ENCODE measurements at regions not wholly inside any gene's neighbourhood (a gene's known extent, or its start where the extent isn't known, plus 50 kb on each side); places are given as distances from the start of the nearest gene placed in this dataset.

DNA sequence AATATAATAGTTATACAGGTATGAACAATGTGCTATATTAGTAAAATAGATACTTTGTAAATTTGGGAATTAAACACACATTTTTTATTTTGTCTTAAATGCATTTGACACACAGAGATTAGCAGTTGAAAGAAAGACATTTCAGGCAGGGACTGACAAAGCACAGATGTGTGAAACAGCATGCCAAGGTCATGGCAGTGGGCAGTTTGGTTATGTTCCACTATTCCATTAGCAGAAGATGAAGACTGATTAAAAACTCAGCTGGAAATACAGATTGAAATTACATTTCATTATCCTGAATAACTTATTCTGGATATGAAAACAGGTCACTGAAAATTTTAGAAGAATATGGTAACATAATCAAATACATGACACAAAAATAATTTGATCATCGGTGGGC is 669.8 kb upstream of the LRFN5 start:
- TF ChIP-seq, protein P1, sequence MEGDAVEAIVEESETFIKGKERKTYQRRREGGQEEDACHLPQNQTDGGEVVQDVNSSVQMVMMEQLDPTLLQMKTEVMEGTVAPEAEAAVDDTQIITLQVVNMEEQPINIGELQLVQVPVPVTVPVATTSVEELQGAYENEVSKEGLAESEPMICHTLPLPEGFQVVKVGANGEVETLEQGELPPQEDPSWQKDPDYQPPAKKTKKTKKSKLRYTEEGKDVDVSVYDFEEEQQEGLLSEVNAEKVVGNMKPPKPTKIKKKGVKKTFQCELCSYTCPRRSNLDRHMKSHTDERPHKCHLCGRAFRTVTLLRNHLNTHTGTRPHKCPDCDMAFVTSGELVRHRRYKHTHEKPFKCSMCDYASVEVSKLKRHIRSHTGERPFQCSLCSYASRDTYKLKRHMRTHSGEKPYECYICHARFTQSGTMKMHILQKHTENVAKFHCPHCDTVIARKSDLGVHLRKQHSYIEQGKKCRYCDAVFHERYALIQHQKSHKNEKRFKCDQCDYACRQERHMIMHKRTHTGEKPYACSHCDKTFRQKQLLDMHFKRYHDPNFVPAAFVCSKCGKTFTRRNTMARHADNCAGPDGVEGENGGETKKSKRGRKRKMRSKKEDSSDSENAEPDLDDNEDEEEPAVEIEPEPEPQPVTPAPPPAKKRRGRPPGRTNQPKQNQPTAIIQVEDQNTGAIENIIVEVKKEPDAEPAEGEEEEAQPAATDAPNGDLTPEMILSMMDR (conservative IDR thresholded peaks at IDR 0.05), result no peak
- Histone ChIP-seq H2BK120ac (ENCODE audit: low read depth, low read length, poor library complexity, severe bottlenecking) (no peak overlapping the region), H3K56ac (ENCODE audit: insufficient read length, low read depth, low read length) (no peak overlapping the region), H2BK15ac (ENCODE audit: low read depth, low read length) (no peak overlapping the region), H2BK5ac (ENCODE audit: insufficient read length, low read length) (no peak overlapping the region), H3K4me1 (ENCODE audit: insufficient read depth, low read length) (no peaks in the 10 kb centered on the region), H3K4ac (ENCODE audit: low read depth, low read length) (no peak overlapping the region), H2AFZ (ENCODE audit: low read length) (no peak overlapping the region), H2AK5ac (ENCODE audit: insufficient read length, low read length) (no peak overlapping the region), H3K27ac (ENCODE audit: insufficient read length, low read depth, low read length) (no peak overlapping the region), H3K14ac (ENCODE audit: insufficient read depth, low read length) (no peak overlapping the region), H3T11ph (ENCODE audit: low read length) (no peak overlapping the region), H2BK20ac (ENCODE audit: low read depth, low read length, poor library complexity, severe bottlenecking) (no peak overlapping the region), H4K91ac (ENCODE audit: insufficient read length, low read depth, low read length) (no peak overlapping the region), H3K23me2 (ENCODE audit: insufficient read length, low read depth, low read length, poor library complexity, severe bottlenecking) (no peaks in the 10 kb centered on the region), H4K8ac (replicated peaks; ENCODE audit: insufficient read length, low read depth, low read length) (no peak overlapping the region), H4K5ac (ENCODE audit: insufficient read length, low read depth, low read length) (no peak overlapping the region), H3K79me2 (ENCODE audit: insufficient read depth, low read length) (no peaks in the 10 kb centered on the region), H3K9me3 (ENCODE audit: control insufficient read depth, low read depth, low read length) (no peaks in the 10 kb centered on the region), H2BK12ac (ENCODE audit: insufficient read length, low read depth, low read length) (no peak overlapping the region), H4K20me1 (ENCODE audit: control insufficient read depth, insufficient read depth, insufficient read length) (no peaks in the 10 kb centered on the region), H3K79me1 (ENCODE audit: insufficient read depth, low read depth, low read length, poor library complexity, severe bottlenecking) (no peaks in the 10 kb centered on the region), H3K18ac (ENCODE audit: insufficient read length, low read depth, low read length) (no peak overlapping the region), H3K23ac (ENCODE audit: insufficient read length, low read depth, low read length) (no peak overlapping the region), H3K27me3 (ENCODE audit: insufficient read depth, low read length) (no peaks in the 10 kb centered on the region), H3K9ac (ENCODE audit: extremely low read depth, insufficient read length, low read length) (no peak overlapping the region), H3K4me2 (ENCODE audit: insufficient read depth, insufficient read length, low read length) (no peak overlapping the region)
- H3K4me3 Mint-ChIP-seq, result no peak overlapping the region
- WGBS (ENCODE audit: extremely low coverage, insufficient read length, low lambda C conversion rate), result no CpG with 5 or more reads among the region's 1 CpG
- no peaks in the 10 kb centered on the region for H3K27me3 Mint-ChIP-seq (ENCODE audit: low read depth)
- no peak overlapping the region for H3K27ac Mint-ChIP-seq
- H3K9me3 Mint-ChIP-seq, result no peaks in the 10 kb centered on the region; a peak in 1 of 5 replicates
- no peak for DNase-seq
- H3K4me1 Mint-ChIP-seq, result no peaks in the 10 kb centered on the region; a peak in 1 of 4 replicates
- H3K36me3 Mint-ChIP-seq (ENCODE audit: insufficient read depth in 1 of 3, low read depth in 3 of 3), result no peaks in the 10 kb centered on the region
